ENCODE measurements at regions not wholly inside any gene's neighbourhood (a gene's known extent, or its start where the extent isn't known, plus 50 kb on each side); places are given as distances from the start of the nearest gene placed in this dataset.

- DNase-seq, result no peak
Observed at GRCh38 chr6:105990151-105990550, 96.0 kb upstream of the PRDM1 start.

- no peak for DNase-seq
Observed at GRCh38 chr6:105988812-105989577, 97.1 kb upstream of the PRDM1 start.

GRCh38 chr6:105988321-105988720, 97.8 kb upstream of the PRDM1 start:
- DNase-seq, result no peak

GRCh38 chr6:105987516-105987915, 98.6 kb upstream of the PRDM1 start:
- DNase-seq, result no peak

GRCh38 chr6:105986998-105987397, 99.1 kb upstream of the PRDM1 start:
- no peak for DNase-seq

- no peak for DNase-seq
Observed at GRCh38 chr6:105985816-105986632, 100.1 kb upstream of the PRDM1 start.

GRCh38 chr6:105985098-105985815, 100.9 kb upstream of the PRDM1 start:
- no peak for DNase-seq

GRCh38 chr6:105983763-105984162, 102.4 kb upstream of the PRDM1 start:
- no peak for DNase-seq

GRCh38 chr6:105982761-105983540, 103.2 kb upstream of the PRDM1 start:
- no peak for DNase-seq

- DNase-seq, result no peak
Observed at GRCh38 chr6:105981888-105982358, 104.2 kb upstream of the PRDM1 start.

- no peak for DNase-seq
Observed at GRCh38 chr6:105981002-105981887, 104.9 kb upstream of the PRDM1 start.

GRCh38 chr6:105978974-105979373, 107.2 kb upstream of the PRDM1 start:
- DNase-seq, result no peak

GRCh38 chr6:105977934-105978504, 108.1 kb upstream of the PRDM1 start:
- DNase-seq, result no peak

- no peak for DNase-seq
Observed at GRCh38 chr6:105974986-105975385, 111.2 kb upstream of the PRDM1 start.

- DNase-seq, result no peak
Observed at GRCh38 chr6:105972440-105972839, 113.7 kb upstream of the PRDM1 start.

- no peak for DNase-seq
Observed at GRCh38 chr6:105968603-105969333, 117.4 kb upstream of the PRDM1 start.

- DNase-seq, result no peak
Observed at GRCh38 chr6:105967917-105968602, 118.1 kb upstream of the PRDM1 start.

- DNase-seq, result no peak
Observed at GRCh38 chr6:105966481-105966880, 119.7 kb upstream of the PRDM1 start.

- DNase-seq, result no peak
Observed at GRCh38 chr6:105964979-105965760, 121.0 kb upstream of the PRDM1 start.

Measured in hindlimb muscle (tissue), 1 donor.